Heart right ventricle (tissue), 16 donors: ENCODE measurements at regions not wholly inside any gene's neighbourhood (a gene's known extent, or its start where the extent isn't known, plus 50 kb on each side); places are given as distances from the start of the nearest gene placed in this dataset.

Experiments
- ATAC-seq, 8 donors: fragments of 200-7000 bp; cut with Tn5 transposase; one replicate each; pipeline ENCODE4 v1.9.1; 2020; ENCODE audit warnings: mild to moderate bottlenecking in 8 of 8, moderate library complexity in 8 of 8, moderate number of reproducible peaks in 1 of 8
- DNase-seq, 2 donors: peaks; one replicate each; pipeline ENCODE4 v3.0.0-alpha.2; 2020
- H3K27ac ChIP-seq, 10 donors: fragments of 200-600 bp; sonication (generic) in 2 of 10; one replicate each; pipeline versions ENCODE4 v1.5.0 to v1.8.0; 2020 to 2022; ENCODE audit warnings: mild to moderate bottlenecking in 3 of 10
- H3K27me3 ChIP-seq, 7 donors: fragments of 200-600 bp; one replicate each; pipeline ENCODE4 v1.8.0; 2021 to 2022; ENCODE audit warnings: mild to moderate bottlenecking in 2 of 7
- H3K36me3 ChIP-seq, 9 donors: fragments of 200-600 bp; sonication (generic) in 1 of 9; one replicate each; pipeline versions ENCODE4 v1.5.0 to v1.8.0; 2020 to 2022; ENCODE audit warnings: mild to moderate bottlenecking in 2 of 9
- H3K4me1 ChIP-seq, 9 donors: fragments of 200-600 bp; sonication (generic) in 1 of 9; one replicate each; pipeline versions ENCODE4 v1.5.0 to v1.8.0; 2020 to 2022; ENCODE audit warnings: mild to moderate bottlenecking in 4 of 9
- H3K4me3 ChIP-seq, 10 donors: fragments of 200-600 bp; sonication (generic) in 2 of 10; one replicate each; pipeline versions ENCODE4 v1.5.0 to v1.8.0; 2020 to 2022; ENCODE audit warnings: mild to moderate bottlenecking in 7 of 10, moderate library complexity in 2 of 10
- H3K9me3 ChIP-seq, 11 donors: fragments of 200-600 bp in 10 of 11; sonication (generic) in 2 of 11; one replicate each; pipeline versions ENCODE4 v1.5.0 to v1.8.0; 2013 to 2022; ENCODE audit warnings: mild to moderate bottlenecking in 2 of 11, control low read depth in 1 of 11, moderate library complexity in 1 of 11
- CTCF ChIP-seq, 9 donors: fragments of 200-600 bp; sonication (generic) in 2 of 9; IDR thresholded peaks; one replicate each; pipeline versions ENCODE4 v1.5.0 to v1.8.0; 2021 to 2022; ENCODE audit warnings: antibody characterized with exemption in 9 of 9, mild to moderate bottlenecking in 5 of 9, moderate library complexity in 1 of 9
- WGBS, 2 donors: extraction: QIAGEN DNeasy Blood & Tissue Kit; methylation state at CpG; one replicate each; pipeline ENCODE4 v1.1.7; 2013; ENCODE audit warnings: inconsistent platforms in 1 of 2; 5-methylcytosine and 5-hydroxymethylcytosine counted together
- intact Hi-C, 10 donors: fragments of 100-400 bp; cut with DNase I; formaldehyde crosslinking; loops; one replicate each; pipeline versions ENCODE4 v1.11.1 to v1.14.2; 2022
- donor health status: Arrhythmogenic right ventricular cardiomyopathy.
- donor health status: ischemic (EF 13 %, LVEDD 7.1; RV severe dilation, severe dysfunction).
- donor health status: healthy with polysubstance abuse.
- donor health status: DM: no; HTN: yes; CAD: no.
- donor health status: DM: no; HTN: no; CAD: no.
- donor health status: ischemic (EF 25% LVEDD 6.9; RV normal size, moderate dysfunction).
- donor health status: ischemic (EF 25% LVEDD 5.7; RV mildly dilated, moderate dysfunction).
- donor health status: healthy.
- donor health status: DM: yes; HTN: yes; CAD: no.
- donor health status: Ischemic cardiomyopathy.
- donor health status: ischemic (EF 35%, LVEDD 5.7; RV mildly dilated, moderate dysfunction).
- donor health status: nonischemic (EF 11% LVEDD 7.7; RV severe dilation, severe dysfunction).
- donor health status: DM: yes; HTN: yes; CAD: no.
- donor health status: PGD.
- donor health status: ischemic (EF 29% LVEDD 5.4; RV normal size, mild dysfunction).
- donor health status: nonischemic (EF 23%, LVEDD 6.1; RV moderate dilation, normal function).

GRCh38 chr1:60863131-60863530, 219.2 kb upstream of the NFIA start:
- ATAC-seq (no peak), DNase-seq (no peak)
- Histone ChIP-seq H3K4me3 (no peak overlapping the region), H3K9me3 (no peaks in the 10 kb centered on the region), H3K27ac (no peak overlapping the region), H3K36me3 (no peaks in the 10 kb centered on the region), H3K27me3 (peaks cover 0 to 5% (median 0%) of the 10 kb centered on the region in 7 donors), H3K4me1 (peaks cover 0 to 25% (median 4%) of the 10 kb centered on the region in 9 donors)
- WGBS, 2 donors, result 96 to 98% methylated on average over 1 of the region's 1 CpG
- no peak for TF ChIP-seq CTCF (IDR thresholded peaks at IDR 0.05)
- intact Hi-C loops, result loop anchor here in 2 of 10 donors (10.0 kb wide), 2 partner anchors 92 to 102 kb away; no protein-coding TSS in a partner anchor

GRCh38 chr1:60861961-60862567, 220.3 kb upstream of the NFIA start:
- H3K4me1 ChIP-seq, result peaks cover 0 to 17% (median 4%) of the 10 kb centered on the region in 9 donors
- H3K27ac ChIP-seq, result no peak overlapping the region
- no peak overlapping the region for H3K4me3 ChIP-seq
- H3K27me3 ChIP-seq, result no peaks in the 10 kb centered on the region
- intact Hi-C loops, result loop anchor here in 2 of 10 donors (10.0 kb wide), 2 partner anchors 93 to 103 kb away; no protein-coding TSS in a partner anchor
- ATAC-seq, result no peak
- 69 to 78% methylated on average over 5 of the region's 5 CpGs for WGBS, 2 donors
- H3K9me3 ChIP-seq, result no peaks in the 10 kb centered on the region
- TF ChIP-seq CTCF (IDR thresholded peaks at IDR 0.05), result no peak
- no peak for DNase-seq
- H3K36me3 ChIP-seq, result no peaks in the 10 kb centered on the region

GRCh38 chr1:60859111-60859510, 223.2 kb upstream of the NFIA start:
- 90 to 93% methylated on average over 2 of the region's 2 CpGs for WGBS, 2 donors
- intact Hi-C loops, result loop anchor here in 2 of 10 donors (10.0 kb wide), 2 partner anchors 186 to 574 kb away; no protein-coding TSS in a partner anchor
- no peak for TF ChIP-seq CTCF (IDR thresholded peaks at IDR 0.05)
- DNase-seq (no peak), ATAC-seq (no peak)
- Histone ChIP-seq H3K4me1 (peaks cover 0 to 9% (median 0%) of the 10 kb centered on the region in 9 donors), H3K4me3 (no peak overlapping the region), H3K36me3 (no peaks in the 10 kb centered on the region), H3K27me3 (no peaks in the 10 kb centered on the region), H3K27ac (no peak overlapping the region), H3K9me3 (no peaks in the 10 kb centered on the region)

GRCh38 chr1:60857851-60858250, 224.5 kb upstream of the NFIA start:
- 86% methylated on average over 2 of the region's 2 CpGs for WGBS, 2 donors
- TF ChIP-seq CTCF (IDR thresholded peaks at IDR 0.05), result no peak
- intact Hi-C loops, result loop anchor here in 2 of 10 donors (10.0 kb wide), 2 partner anchors 187 to 573 kb away; no protein-coding TSS in a partner anchor
- Histone ChIP-seq H3K36me3 (no peaks in the 10 kb centered on the region), H3K4me3 (no peak overlapping the region), H3K9me3 (no peaks in the 10 kb centered on the region), H3K27me3 (no peaks in the 10 kb centered on the region), H3K27ac (no peak overlapping the region), H3K4me1 (peaks cover 0 to 9% (median 0%) of the 10 kb centered on the region in 9 donors)
- DNase-seq (no peak), ATAC-seq (no peak)
